ENCODE measurements at regions not wholly inside any gene's neighbourhood (a gene's known extent, or its start where the extent isn't known, plus 50 kb on each side); places are given as distances from the start of the nearest gene placed in this dataset.

- no peak for DNase-seq (ENCODE audit: low spot score in 2 of 2)
- FAIRE-seq, result no peak
Observed at GRCh38 chr10:33760056-33760943, 425.8 kb upstream of the NRP1 start.

GRCh38 chr10:33759191-33759590 lies 424.7 kb upstream of the NRP1 start:
- no peak for DNase-seq (ENCODE audit: low spot score in 2 of 2)
- FAIRE-seq, result no peak

- DNase-seq (ENCODE audit: low spot score in 2 of 2), result no peak
- FAIRE-seq, result no peak
Observed at GRCh38 chr10:33758299-33758698, 423.8 kb upstream of the NRP1 start.

GRCh38 chr10:33754052-33754451 lies 419.6 kb upstream of the NRP1 start:
- no peak for FAIRE-seq

GRCh38 chr10:33753389-33753788 lies 418.9 kb upstream of the NRP1 start:
- FAIRE-seq, result no peak

More at GRCh38 chr10:33754052-33754451, 419.6 kb upstream of the NRP1 start:
- DNase-seq (ENCODE audit: low spot score in 2 of 2), result no peak

GRCh38 chr10:33749790-33750189 lies 415.3 kb upstream of the NRP1 start:
- DNase-seq (ENCODE audit: low spot score in 2 of 2) (no peak), FAIRE-seq (no peak)

More at GRCh38 chr10:33753389-33753788, 418.9 kb upstream of the NRP1 start:
- DNase-seq (ENCODE audit: low spot score in 2 of 2), result no peak

GRCh38 chr10:33749067-33749735 lies 414.7 kb upstream of the NRP1 start:
- FAIRE-seq, result no peak
- no peak for DNase-seq (ENCODE audit: low spot score in 2 of 2)

- FAIRE-seq (no peak), DNase-seq (ENCODE audit: low spot score in 2 of 2) (no peak)
Observed at GRCh38 chr10:33746836-33747268, 412.4 kb upstream of the NRP1 start.

GRCh38 chr10:33746186-33746585 lies 411.7 kb upstream of the NRP1 start:
- FAIRE-seq (no peak), DNase-seq (ENCODE audit: low spot score in 2 of 2) (no peak)

GRCh38 chr10:33743429-33743857 lies 409.0 kb upstream of the NRP1 start:
- FAIRE-seq, result no peak
- DNase-seq (ENCODE audit: low spot score in 2 of 2), result no peak

- DNase-seq (ENCODE audit: low spot score in 2 of 2) (no peak), FAIRE-seq (no peak)
Observed at GRCh38 chr10:33739031-33739430, 404.6 kb upstream of the NRP1 start.

- DNase-seq (ENCODE audit: low spot score in 2 of 2), result no peak
- no peak for FAIRE-seq
Observed at GRCh38 chr10:33735464-33735923, 401.0 kb upstream of the NRP1 start.

- no peak for FAIRE-seq
- DNase-seq (ENCODE audit: low spot score in 2 of 2), result no peak
Observed at GRCh38 chr10:33734393-33735155, 400.1 kb upstream of the NRP1 start.

GRCh38 chr10:33733058-33733457 lies 398.6 kb upstream of the NRP1 start:
- FAIRE-seq (no peak), DNase-seq (ENCODE audit: low spot score in 2 of 2) (no peak)

- FAIRE-seq, result no peak
- DNase-seq (ENCODE audit: low spot score in 2 of 2), result no peak
Observed at GRCh38 chr10:33732161-33732680, 397.8 kb upstream of the NRP1 start.

- DNase-seq (ENCODE audit: low spot score in 2 of 2) (no peak), FAIRE-seq (no peak)
Observed at GRCh38 chr10:33731322-33731721, 396.9 kb upstream of the NRP1 start.

GRCh38 chr10:33725430-33725829 lies 391.0 kb upstream of the NRP1 start:
- FAIRE-seq (no peak), DNase-seq (ENCODE audit: low spot score in 2 of 2) (no peak)

GRCh38 chr10:33723181-33723580 lies 388.7 kb upstream of the NRP1 start:
- FAIRE-seq (no peak), DNase-seq (ENCODE audit: low spot score in 2 of 2) (no peak)

GRCh38 chr10:33722067-33722466 lies 387.6 kb upstream of the NRP1 start:
- FAIRE-seq (no peak), DNase-seq (ENCODE audit: low spot score in 2 of 2) (no peak)

- FAIRE-seq (no peak), DNase-seq (ENCODE audit: low spot score in 2 of 2) (no peak)
Observed at GRCh38 chr10:33721509-33721908, 387.0 kb upstream of the NRP1 start.

- FAIRE-seq (no peak), DNase-seq (ENCODE audit: low spot score in 2 of 2) (no peak)
Observed at GRCh38 chr10:33720161-33720560, 385.7 kb upstream of the NRP1 start.

Measured in frontal cortex (tissue), 3 donors.